8988T (cell line): ENCODE measurements at regions not wholly inside any gene's neighbourhood (a gene's known extent, or its start where the extent isn't known, plus 50 kb on each side); places are given as distances from the start of the nearest gene placed in this dataset.
"Not testable (repeated sequence)": the region's sequence is repeated elsewhere in the genome, so short reads cannot be mapped to it uniquely, and the experiment has no call there.

Experiments used
- DNase-seq: peaks from one replicate; pipeline ENCODE4 v3.0.0; 2011

GRCh38 chr16:75780669-75781068 lies 54.4 kb upstream of the CPHXL start:
- no peak for DNase-seq

GRCh38 chr16:75781683-75782343 lies 55.5 kb upstream of the CPHXL start:
- no peak for DNase-seq

GRCh38 chr16:75787440-75787839 lies 61.1 kb upstream of the CPHXL start:
- no peak for DNase-seq

GRCh38 chr16:75789237-75789636 lies 62.9 kb upstream of the CPHXL start:
- DNase-seq, result peak; percentile 28

- no peak for DNase-seq
These were observed 66.6 kb upstream of the CPHXL start for GRCh38 chr16:75792771-75793492.

- no peak for DNase-seq
These were observed 67.4 kb upstream of the CPHXL start for GRCh38 chr16:75793641-75794040.

- no peak for DNase-seq
These were observed 68.1 kb upstream of the CPHXL start for GRCh38 chr16:75794426-75794825.

GRCh38 chr16:75798714-75799113 lies 72.4 kb upstream of the CPHXL start:
- DNase-seq, result no peak

- DNase-seq, result no peak
These were observed 75.0 kb upstream of the CPHXL start for GRCh38 chr16:75801307-75801706.

- DNase-seq, result no peak
These were observed 77.5 kb upstream of the CPHXL start for GRCh38 chr16:75803753-75804152.

- no peak for DNase-seq
These were observed 78.1 kb upstream of the CPHXL start for GRCh38 chr16:75804368-75804767.

- DNase-seq, result peak; percentile 22
These were observed 79.7 kb upstream of the CPHXL start for GRCh38 chr16:75805946-75806345.

- DNase-seq, result no peak
These were observed 80.2 kb upstream of the CPHXL start for GRCh38 chr16:75806487-75806886.

- DNase-seq, result no peak
These were observed 84.1 kb upstream of the CPHXL start for GRCh38 chr16:75810342-75810741.

GRCh38 chr16:75811020-75811634 lies 84.8 kb upstream of the CPHXL start:
- no peak for DNase-seq

- DNase-seq, result no peak
These were observed 92.2 kb upstream of the CPHXL start for GRCh38 chr16:75818491-75818890.

GRCh38 chr16:75820672-75821071 lies 94.4 kb upstream of the CPHXL start:
- DNase-seq, result no peak

GRCh38 chr16:75821117-75821516 lies 94.8 kb upstream of the CPHXL start:
- DNase-seq, result no peak

GRCh38 chr16:75825750-75826149 lies 99.5 kb upstream of the CPHXL start:
- not testable (repeated sequence) for DNase-seq

GRCh38 chr16:75827372-75828038 lies 101.2 kb upstream of the CPHXL start:
- not testable (repeated sequence) for DNase-seq

GRCh38 chr16:75833385-75833784 lies 107.1 kb upstream of the CPHXL start:
- not testable (repeated sequence) for DNase-seq

GRCh38 chr16:75836347-75837010 lies 110.2 kb upstream of the CPHXL start:
- no peak for DNase-seq

GRCh38 chr16:75837264-75837663 lies 111.0 kb upstream of the CPHXL start:
- no peak for DNase-seq
